ENCODE measurements at regions not wholly inside any gene's neighbourhood (a gene's known extent, or its start where the extent isn't known, plus 50 kb on each side); places are given as distances from the start of the nearest gene placed in this dataset.
"Not testable (repeated sequence)": the region's sequence is repeated elsewhere in the genome, so short reads cannot be mapped to it uniquely, and the experiment has no call there.

- no peak for DNase-seq
Measured at GRCh38 chr12:88880051-88880450, 299.8 kb upstream of the KITLG start.

GRCh38 chr12:88878295-88878694 is 298.0 kb upstream of the KITLG start:
- DNase-seq: no peak

GRCh38 chr12:88876857-88877256 is 296.6 kb upstream of the KITLG start:
- DNase-seq: no peak

GRCh38 chr12:88870000-88870737 is 289.9 kb upstream of the KITLG start:
- peak in 1 of 3 donors; percentile 4 for DNase-seq

- DNase-seq: no peak
Measured at GRCh38 chr12:88868050-88868449, 287.8 kb upstream of the KITLG start.

- no peak for DNase-seq
Measured at GRCh38 chr12:88867510-88867909, 287.2 kb upstream of the KITLG start.

- no peak for DNase-seq
Measured at GRCh38 chr12:88866881-88867280, 286.6 kb upstream of the KITLG start.

GRCh38 chr12:88865537-88865936 is 285.3 kb upstream of the KITLG start:
- no peak for DNase-seq

GRCh38 chr12:88860851-88861250 is 280.6 kb upstream of the KITLG start:
- DNase-seq: no peak

GRCh38 chr12:88856201-88856600 is 275.9 kb upstream of the KITLG start:
- no peak for DNase-seq

- DNase-seq: no peak
Measured at GRCh38 chr12:88855301-88855700, 275.0 kb upstream of the KITLG start.

- DNase-seq: no peak
Measured at GRCh38 chr12:88854260-88854659, 274.0 kb upstream of the KITLG start.

- not testable (repeated sequence) for DNase-seq
Measured at GRCh38 chr12:88847246-88847645, 267.0 kb upstream of the KITLG start.

GRCh38 chr12:88844426-88844825 is 264.2 kb upstream of the KITLG start:
- DNase-seq: no peak

GRCh38 chr12:88842314-88842713 is 262.0 kb upstream of the KITLG start:
- no peak for DNase-seq

- no peak for DNase-seq
Measured at GRCh38 chr12:88839486-88839885, 259.2 kb upstream of the KITLG start.

- no peak for DNase-seq
Measured at GRCh38 chr12:88836156-88836555, 255.9 kb upstream of the KITLG start.

GRCh38 chr12:88834226-88834625 is 254.0 kb upstream of the KITLG start:
- no peak for DNase-seq

- no peak for DNase-seq
Measured at GRCh38 chr12:88833641-88834116, 253.4 kb upstream of the KITLG start.

- DNase-seq: not testable (repeated sequence)
Measured at GRCh38 chr12:88828537-88828936, 248.3 kb upstream of the KITLG start.

GRCh38 chr12:88820012-88820411 is 239.7 kb upstream of the KITLG start:
- no peak for DNase-seq

- no peak for DNase-seq
Measured at GRCh38 chr12:88816201-88816600, 235.9 kb upstream of the KITLG start.

- no peak for DNase-seq
Measured at GRCh38 chr12:88814779-88815178, 234.5 kb upstream of the KITLG start.

- DNase-seq: no peak
Measured at GRCh38 chr12:88812610-88813009, 232.3 kb upstream of the KITLG start.

- no peak for DNase-seq
Measured at GRCh38 chr12:88810806-88811205, 230.5 kb upstream of the KITLG start.

Data from suppressor macrophage treated with lipopolysaccharide for 1 hour (primary cell).